IMR-90 (cell line): ENCODE measurements at regions not wholly inside any gene's neighbourhood (a gene's known extent, or its start where the extent isn't known, plus 50 kb on each side); places are given as distances from the start of the nearest gene placed in this dataset.

Experiments used
- ATAC-seq: fragments of 200-7000 bp; cut with Tn5 transposase; 2 replicates; pipeline ENCODE4 v1.9.1; 2020; ENCODE audit warnings: low read depth, mild to moderate bottlenecking, moderate library complexity
- BruUV-seq: library from RNA; stranded (reverse); fragments of 400-500 nt; replicated peaks from 2 replicates; lab custom pipeline; 2021; lab: Mats Ljungman, UMichigan
- CTCF ChIA-PET: fragments of 300-600 bp; formaldehyde crosslinking; extraction: SDS; loops from one replicate; lab custom pipeline; 2021; ENCODE audit warnings: antibody characterized with exemption; lab: Yijun Ruan, JAX
- POLR2A ChIA-PET: fragments of 300-600 bp; sonication (Branson Sonifier 250); formaldehyde crosslinking; loops from one replicate; lab custom pipeline; 2022; ENCODE audit warnings: antibody characterized with exemption; ENCODE audit not compliant: unreplicated experiment; lab: Charles Lee
- DNase-seq: peaks from one replicate; pipeline ENCODE4 v3.0.0; 2013
- H2AFZ ChIP-seq: replicated peaks from 2 replicates; pipeline ENCODE3; 2013; ENCODE audit warnings: low read length, mild to moderate bottlenecking; ENCODE audit not compliant: poor library complexity
- H2AK5ac ChIP-seq: 2 replicates; pipeline ENCODE4 v1.6.1; 2013; ENCODE audit warnings: low read depth, low read length, inconsistent platforms
- H2AK9ac ChIP-seq: replicated peaks from 2 replicates; pipeline ENCODE3; 2013; ENCODE audit warnings: mild to moderate bottlenecking, low read depth, low read length, moderate library complexity; ENCODE audit not compliant: poor library complexity
- H2BK120ac ChIP-seq: 2 replicates; pipeline ENCODE4 v1.6.1; 2013; ENCODE audit warnings: low read depth, low read length, inconsistent platforms
- H2BK15ac ChIP-seq: 3 replicates; pipeline ENCODE4 v1.6.1; 2013; ENCODE audit warnings: low read depth, low read length, inconsistent platforms
- H2BK20ac ChIP-seq: 2 replicates; pipeline ENCODE4 v1.6.1; 2013; ENCODE audit warnings: low read depth, mild to moderate bottlenecking, inconsistent platforms, low read length, moderate library complexity
- H2BK5ac ChIP-seq: 2 replicates; pipeline ENCODE4 v1.6.1; 2013; ENCODE audit warnings: mild to moderate bottlenecking, low read depth, low read length, inconsistent platforms; ENCODE audit not compliant: poor library complexity, severe bottlenecking
- H3K14ac ChIP-seq: replicated peaks from 2 replicates; pipeline ENCODE4 v1.6.1; 2013; ENCODE audit warnings: low read depth, low read length, inconsistent platforms
- H3K18ac ChIP-seq: 2 replicates; pipeline ENCODE4 v1.6.1; 2013; ENCODE audit warnings: low read depth, low read length, control low read depth
- H3K23ac ChIP-seq: 2 replicates; pipeline ENCODE4 v1.6.1; 2013; ENCODE audit warnings: low read depth, low read length, inconsistent platforms
- H3K27ac ChIP-seq: 2 replicates; pipeline ENCODE4 v1.5.1; 2013; ENCODE audit warnings: mild to moderate bottlenecking, control low read depth, low read length; ENCODE audit not compliant: insufficient read depth
- H3K27me3 ChIP-seq: 2 replicates; pipeline ENCODE4 v1.6.1; 2013; ENCODE audit warnings: low read length; ENCODE audit not compliant: control insufficient read depth, insufficient read depth
- H3K36me3 ChIP-seq: 2 replicates; pipeline ENCODE4 v1.6.1; 2013; ENCODE audit warnings: low read length, mixed read lengths; ENCODE audit not compliant: control insufficient read depth, insufficient read depth
- H3K4ac ChIP-seq: 2 replicates; pipeline ENCODE4 v1.6.1; 2013; ENCODE audit warnings: low read depth, low read length, inconsistent platforms
- H3K4me1 ChIP-seq: 2 replicates; pipeline ENCODE4 v1.6.1; 2013; ENCODE audit warnings: low read length, mixed read lengths; ENCODE audit not compliant: control insufficient read depth, insufficient read depth
- H3K4me2 ChIP-seq: 2 replicates; pipeline ENCODE4 v1.6.1; 2013; ENCODE audit warnings: low read depth, mild to moderate bottlenecking, control low read depth, low read length, moderate library complexity
- H3K4me3 ChIP-seq: 2 replicates; pipeline ENCODE4 v1.5.1; 2013; ENCODE audit warnings: low read depth, mild to moderate bottlenecking, control low read depth, low read length, moderate library complexity; ENCODE audit not compliant: insufficient read depth
- H3K56ac ChIP-seq: 2 replicates; pipeline ENCODE4 v1.6.1; 2013; ENCODE audit warnings: low read length, inconsistent platforms; ENCODE audit not compliant: insufficient read depth; ENCODE audit errors: extremely low read depth
- H3K79me1 ChIP-seq, 2 experiments: 2 replicates each; pipeline ENCODE4 v1.6.1; 2013; ENCODE audit warnings: low read length in 2 of 2, inconsistent platforms in 1 of 2, low read depth in 1 of 2
- H3K9ac ChIP-seq: 2 replicates; pipeline ENCODE4 v1.6.1; 2013; ENCODE audit warnings: low read depth, low read length, control low read depth
- H3K9me1 ChIP-seq: 2 replicates; pipeline ENCODE4 v1.6.1; 2013; ENCODE audit warnings: low read length, inconsistent platforms; ENCODE audit not compliant: insufficient read depth
- H3K9me3 ChIP-seq: 2 replicates; pipeline ENCODE4 v1.6.1; 2013; ENCODE audit warnings: low read length; ENCODE audit not compliant: control insufficient read depth, insufficient read depth
- H4K20me1 ChIP-seq: 2 replicates; pipeline ENCODE4 v1.6.1; 2013; ENCODE audit warnings: low read length, inconsistent platforms; ENCODE audit not compliant: insufficient read depth
- H4K5ac ChIP-seq: 2 replicates; pipeline ENCODE4 v1.6.1; 2013; ENCODE audit warnings: mild to moderate bottlenecking, low read depth, low read length, control low read depth
- H4K8ac ChIP-seq, 2 experiments: 2 replicates each; pipeline ENCODE4 v1.6.1; 2013; ENCODE audit warnings: low read depth in 2 of 2, low read length in 2 of 2, control low read depth in 1 of 2, inconsistent platforms in 1 of 2
- H4K91ac ChIP-seq: 2 replicates; pipeline ENCODE4 v1.6.1; 2013; ENCODE audit warnings: low read depth, low read length, inconsistent platforms; ENCODE audit not compliant: insufficient read depth
- BHLHE40 ChIP-seq: fragments of 150-350 bp; IDR thresholded peaks from 2 replicates; pipeline ENCODE4 v1.6.1; 2016; ENCODE audit warnings: mild to moderate bottlenecking, low read depth, low read length
- CEBPB ChIP-seq: IDR thresholded peaks from 2 replicates; pipeline ENCODE4 v1.6.1; 2012; ENCODE audit warnings: low read depth, low read length, improper control_type of control experiment
- CHD1 ChIP-seq: IDR thresholded peaks from 2 replicates; pipeline ENCODE4 v1.6.1; 2012; ENCODE audit warnings: low read depth, low read length, improper control_type of control experiment
- CTCF ChIP-seq: conservative IDR thresholded peaks from 2 replicates; pipeline ENCODE4 v1.5.1; 2012; ENCODE audit warnings: mild to moderate bottlenecking, low read depth, low read length, improper control_type of control experiment
- ELK1 ChIP-seq: fragments of 150-350 bp; IDR thresholded peaks from 2 replicates; pipeline ENCODE4 v1.6.1; 2016; ENCODE audit warnings: low read depth, mild to moderate bottlenecking, low read length, moderate library complexity, borderline replicate concordance
- FOS ChIP-seq: fragments of 150-350 bp; IDR thresholded peaks from 2 replicates; pipeline ENCODE4 v1.6.1; 2016; ENCODE audit warnings: low read depth, low read length
- MAFK ChIP-seq: IDR thresholded peaks from 2 replicates; pipeline ENCODE4 v1.6.1; 2012; ENCODE audit warnings: low read depth, low read length, improper control_type of control experiment
- MAZ ChIP-seq: IDR thresholded peaks from 2 replicates; pipeline ENCODE4 v1.6.1; 2012; ENCODE audit warnings: low read depth, mild to moderate bottlenecking, low read length, improper control_type of control experiment, moderate library complexity, borderline replicate concordance
- MXI1 ChIP-seq: IDR thresholded peaks from 2 replicates; pipeline ENCODE4 v1.6.1; 2012; ENCODE audit warnings: low read depth, mild to moderate bottlenecking, low read length, moderate library complexity, borderline replicate concordance
- NFE2L2 ChIP-seq: fragments of 150-350 bp; IDR thresholded peaks from 2 replicates; pipeline ENCODE4 v1.6.1; 2016; ENCODE audit warnings: low read depth, mild to moderate bottlenecking, low read length
- POLR2A ChIP-seq: IDR thresholded peaks from 2 replicates; pipeline ENCODE4 v1.6.1; 2012; ENCODE audit warnings: mild to moderate bottlenecking, low read depth, low read length
- RAD21 ChIP-seq: IDR thresholded peaks from 2 replicates; pipeline ENCODE4 v1.6.1; 2012; ENCODE audit warnings: low read length, improper control_type of control experiment
- RCOR1 ChIP-seq: IDR thresholded peaks from 2 replicates; pipeline ENCODE4 v1.6.1; 2012; ENCODE audit warnings: mild to moderate bottlenecking, low read length, improper control_type of control experiment; ENCODE audit not compliant: insufficient replicate concordance
- RFX5 ChIP-seq: IDR thresholded peaks from 2 replicates; pipeline ENCODE4 v1.8.0; 2012; ENCODE audit warnings: low read depth, mild to moderate bottlenecking, low read length, moderate library complexity
- SMC3 ChIP-seq: fragments of 150-350 bp; IDR thresholded peaks from 2 replicates; pipeline ENCODE4 v1.6.1; 2016; ENCODE audit warnings: low read depth, mild to moderate bottlenecking, antibody characterized with exemption, low read length, moderate library complexity
- USF2 ChIP-seq: fragments of 150-350 bp; IDR thresholded peaks from 2 replicates; pipeline ENCODE4 v1.6.1; 2017; ENCODE audit warnings: mild to moderate bottlenecking, antibody characterized with exemption, low read length, low read depth
- WGBS, 2 experiments: methylation state at CpG; one replicate each; pipeline versions ENCODE4 v1.1.5 to v1.1.7; 2013; ENCODE audit warnings: missing lambda C conversion rate in 2 of 2; ENCODE audit not compliant: insufficient read length in 1 of 2; ENCODE audit errors: extremely low coverage in 2 of 2; 5-methylcytosine and 5-hydroxymethylcytosine counted together
- dilution Hi-C: fragments of 300-500 bp; cut with HindIII; formaldehyde crosslinking; loops from one replicate; pipeline ENCODE4 v1.14.3; 2018; ENCODE audit warnings: low sequenced_read_pairs; ENCODE audit not compliant: unreplicated experiment
- in situ Hi-C: fragments of 300-500 bp; cut with MboI; formaldehyde crosslinking; loops from 3 replicates; pipeline ENCODE4 v1.14.3; 2019; ENCODE audit warnings: low sequenced_read_pairs, inconsistent platforms, mixed read lengths
- intact Hi-C: fragments of 100-400 bp; cut with micrococcal nuclease; formaldehyde crosslinking; loops from 2 replicates; pipeline ENCODE4 v1.10.0; 2022

GRCh38 chr2:147468963-147469362 lies 375.9 kb upstream of the ACVR2A start:
- H3K79me1 ChIP-seq, result no peaks in the 10 kb centered on the region
- H3K4me2 ChIP-seq, result no peak overlapping the region
- H2AFZ ChIP-seq, result no peak overlapping the region
- dilution Hi-C loops, result no loop called here
- H3K27ac ChIP-seq, result no peak overlapping the region
- POLR2A ChIA-PET, result no interaction called here
- no peak overlapping the region for H2AK5ac ChIP-seq
- no peaks in the 10 kb centered on the region for H3K4me1 ChIP-seq
- H4K8ac ChIP-seq, result no peak overlapping the region
- no peaks in the 10 kb centered on the region for H3K9me1 ChIP-seq
- ATAC-seq (no peak), DNase-seq (no peak)
- H4K20me1 ChIP-seq, result no peaks in the 10 kb centered on the region
- H3K9ac ChIP-seq, result no peak overlapping the region
- no peak overlapping the region for H4K5ac ChIP-seq
- no peak overlapping the region for H2BK120ac ChIP-seq
- H2BK5ac ChIP-seq, result no peak overlapping the region
- no peak overlapping the region for H3K4ac ChIP-seq
- H3K14ac ChIP-seq, result no peak overlapping the region
- H4K91ac ChIP-seq, result no peak overlapping the region
- H3K18ac ChIP-seq, result no peak overlapping the region
- TF ChIP-seq RAD21, result no peak
- TF ChIP-seq NFE2L2, result no peak
- TF ChIP-seq POLR2A, result no peak
- TF ChIP-seq CHD1, result no peak
- no peak for TF ChIP-seq BHLHE40
- no peak for TF ChIP-seq MAFK
- TF ChIP-seq FOS, result no peak
- TF ChIP-seq USF2, result no peak
- TF ChIP-seq CEBPB, result no peak
- no peak for TF ChIP-seq MAZ
- no peak for TF ChIP-seq RFX5
- no peak for TF ChIP-seq MXI1
- no peak for TF ChIP-seq SMC3
- TF ChIP-seq ELK1, result no peak
- no peak for TF ChIP-seq RCOR1
- TF ChIP-seq CTCF, result no peak
- no peak overlapping the region for H2BK20ac ChIP-seq
- no TSS peak for BruUV-seq
- no peak overlapping the region for H2AK9ac ChIP-seq
- no peak overlapping the region for H3K56ac ChIP-seq
- no peaks in the 10 kb centered on the region for H3K36me3 ChIP-seq
- H3K23ac ChIP-seq, result no peak overlapping the region
- no peaks in the 10 kb centered on the region; the same call in 1 of the 2 replicates for H3K9me3 ChIP-seq
- no CpG with 5 or more reads among the region's 5 CpGs for WGBS, 2 experiments
- intact Hi-C loops, result no loop called here
- in situ Hi-C loops, result no loop called here
- CTCF ChIA-PET, result no interaction called here
- H3K27me3 ChIP-seq, result no peaks in the 10 kb centered on the region
- H3K4me3 ChIP-seq, result no peak overlapping the region
- no peak overlapping the region for H2BK15ac ChIP-seq
